GM12874 (cell line): ENCODE measurements at regions not wholly inside any gene's neighbourhood (a gene's known extent, or its start where the extent isn't known, plus 50 kb on each side); places are given as distances from the start of the nearest gene placed in this dataset.

Source experiments
- CTCF ChIP-seq: IDR thresholded peaks from 2 replicates; pipeline ENCODE4 v1.5.1; 2011; ENCODE audit warnings: low read depth, mild to moderate bottlenecking, control low read depth, low read length, moderate library complexity; ENCODE audit not compliant: insufficient read depth

- TF ChIP-seq CTCF: no peak
These were observed 144.2 kb upstream of the FAR2 start for GRCh38 chr12:29004936-29005304.

GRCh38 chr12:29008786-29009185 is 140.3 kb upstream of the FAR2 start:
- no peak for TF ChIP-seq CTCF

GRCh38 chr12:29012673-29013072 is 136.4 kb upstream of the FAR2 start:
- TF ChIP-seq CTCF: no peak

DNA sequence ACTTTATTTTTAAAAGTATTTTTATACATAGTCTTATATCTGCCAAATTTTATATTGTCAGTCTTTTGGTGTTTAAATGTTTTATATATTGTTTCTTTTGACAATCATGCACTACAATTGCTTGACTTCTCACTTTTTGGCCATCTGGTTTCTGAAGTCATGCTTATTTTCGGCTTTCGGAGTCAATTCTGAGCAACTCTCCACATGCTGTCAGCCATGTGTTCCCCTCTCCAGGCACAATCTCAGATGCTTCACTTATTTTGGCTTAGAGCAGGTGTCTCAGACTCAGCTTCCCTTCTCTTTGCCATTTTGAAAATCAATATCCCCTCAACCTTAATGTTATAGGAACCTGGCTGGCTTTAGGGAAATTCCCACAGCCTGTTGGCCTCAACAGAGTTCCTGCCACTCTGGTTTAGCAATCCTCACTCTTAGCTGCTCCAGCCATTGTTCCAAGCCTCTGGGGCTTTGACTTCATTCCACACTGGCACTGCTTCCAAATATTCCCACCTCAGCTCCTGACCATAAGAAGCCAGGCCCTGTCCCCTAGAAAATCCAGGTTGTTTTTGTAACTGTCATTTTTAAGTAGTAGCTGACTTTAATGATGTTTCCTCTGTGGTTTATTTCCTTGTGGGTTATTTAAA is 125.5 kb upstream of the FAR2 start:
- no peak for TF ChIP-seq CTCF

GRCh38 chr12:29024117-29024516 is 125.0 kb upstream of the FAR2 start:
- 0 out of 2 replicates have a peak, but pooled peaks have one; percentile 1 for TF ChIP-seq CTCF

- TF ChIP-seq CTCF: no peak
These were observed 123.1 kb upstream of the FAR2 start for GRCh38 chr12:29025937-29026336.

- TF ChIP-seq CTCF: no peak
These were observed 122.7 kb upstream of the FAR2 start for GRCh38 chr12:29026419-29026818.
